Type B pancreatic cell (in vitro differentiated cells): ENCODE measurements at regions not wholly inside any gene's neighbourhood (a gene's known extent, or its start where the extent isn't known, plus 50 kb on each side); places are given as distances from the start of the nearest gene placed in this dataset.

Experiments
- DNase-seq: peaks from one replicate; pipeline ENCODE4 v3.0.0; 2021; ENCODE audit warnings: mixed read lengths; ENCODE audit not compliant: unreplicated experiment; ENCODE audit errors: extremely low spot score
- H3K27ac Mint-ChIP-seq: 2 replicates; pipeline ENCODE4 v1.8.0; 2021; ENCODE audit warnings: mild to moderate bottlenecking, mixed read lengths
- H3K27me3 Mint-ChIP-seq: 2 replicates; pipeline ENCODE4 v1.8.0; 2021; ENCODE audit warnings: mixed read lengths
- H3K36me3 Mint-ChIP-seq: 2 replicates; pipeline ENCODE4 v1.8.0; 2021; ENCODE audit warnings: mixed read lengths
- H3K4me1 Mint-ChIP-seq: one replicate; pipeline ENCODE4 v1.8.0; 2021; ENCODE audit warnings: mixed read lengths; ENCODE audit not compliant: unreplicated experiment
- H3K4me3 Mint-ChIP-seq: 2 replicates; pipeline ENCODE4 v1.8.0; 2021; ENCODE audit warnings: mild to moderate bottlenecking, mixed read lengths
- H3K9me3 Mint-ChIP-seq: 2 replicates; pipeline ENCODE4 v1.8.0; 2021; ENCODE audit warnings: mixed read lengths
- TF ChIP-seq, protein P1 (sequence below): fragments of 200-600 bp; sonication (generic); conservative IDR thresholded peaks from 2 replicates; pipeline ENCODE4 v1.5.0; 2021; ENCODE audit warnings: antibody characterized with exemption, mild to moderate bottlenecking

DNA sequence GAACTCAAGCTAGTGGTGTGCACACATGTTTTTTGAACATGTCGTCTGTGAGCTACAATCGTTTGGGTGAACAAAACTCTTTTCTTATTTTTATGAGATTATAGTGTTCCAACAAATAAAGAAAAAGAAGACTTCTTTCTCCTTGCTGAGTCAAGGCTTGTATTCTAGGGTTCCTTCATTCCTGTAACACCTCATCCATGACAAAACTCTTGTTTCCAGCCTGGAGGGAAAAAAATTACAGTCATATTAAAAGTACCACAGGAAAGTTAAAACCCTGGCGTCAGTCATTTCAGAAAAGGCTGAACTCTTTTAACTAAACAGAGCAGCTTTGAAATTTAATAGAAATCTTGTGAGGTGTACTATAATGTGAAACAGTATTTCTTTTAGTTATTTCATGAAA lies 79.2 kb upstream of the BOD1L1 start:
- TF ChIP-seq, protein P1, sequence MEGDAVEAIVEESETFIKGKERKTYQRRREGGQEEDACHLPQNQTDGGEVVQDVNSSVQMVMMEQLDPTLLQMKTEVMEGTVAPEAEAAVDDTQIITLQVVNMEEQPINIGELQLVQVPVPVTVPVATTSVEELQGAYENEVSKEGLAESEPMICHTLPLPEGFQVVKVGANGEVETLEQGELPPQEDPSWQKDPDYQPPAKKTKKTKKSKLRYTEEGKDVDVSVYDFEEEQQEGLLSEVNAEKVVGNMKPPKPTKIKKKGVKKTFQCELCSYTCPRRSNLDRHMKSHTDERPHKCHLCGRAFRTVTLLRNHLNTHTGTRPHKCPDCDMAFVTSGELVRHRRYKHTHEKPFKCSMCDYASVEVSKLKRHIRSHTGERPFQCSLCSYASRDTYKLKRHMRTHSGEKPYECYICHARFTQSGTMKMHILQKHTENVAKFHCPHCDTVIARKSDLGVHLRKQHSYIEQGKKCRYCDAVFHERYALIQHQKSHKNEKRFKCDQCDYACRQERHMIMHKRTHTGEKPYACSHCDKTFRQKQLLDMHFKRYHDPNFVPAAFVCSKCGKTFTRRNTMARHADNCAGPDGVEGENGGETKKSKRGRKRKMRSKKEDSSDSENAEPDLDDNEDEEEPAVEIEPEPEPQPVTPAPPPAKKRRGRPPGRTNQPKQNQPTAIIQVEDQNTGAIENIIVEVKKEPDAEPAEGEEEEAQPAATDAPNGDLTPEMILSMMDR: no peak
- no peak for DNase-seq
- no peaks in the 10 kb centered on the region for H3K27me3 Mint-ChIP-seq
- no peak overlapping the region for H3K4me3 Mint-ChIP-seq
- no peaks in the 10 kb centered on the region for H3K9me3 Mint-ChIP-seq
- H3K27ac Mint-ChIP-seq: no peak overlapping the region
- H3K36me3 Mint-ChIP-seq: no peaks in the 10 kb centered on the region
- H3K4me1 Mint-ChIP-seq: peaks cover 12% of the 10 kb centered on the region

DNA sequence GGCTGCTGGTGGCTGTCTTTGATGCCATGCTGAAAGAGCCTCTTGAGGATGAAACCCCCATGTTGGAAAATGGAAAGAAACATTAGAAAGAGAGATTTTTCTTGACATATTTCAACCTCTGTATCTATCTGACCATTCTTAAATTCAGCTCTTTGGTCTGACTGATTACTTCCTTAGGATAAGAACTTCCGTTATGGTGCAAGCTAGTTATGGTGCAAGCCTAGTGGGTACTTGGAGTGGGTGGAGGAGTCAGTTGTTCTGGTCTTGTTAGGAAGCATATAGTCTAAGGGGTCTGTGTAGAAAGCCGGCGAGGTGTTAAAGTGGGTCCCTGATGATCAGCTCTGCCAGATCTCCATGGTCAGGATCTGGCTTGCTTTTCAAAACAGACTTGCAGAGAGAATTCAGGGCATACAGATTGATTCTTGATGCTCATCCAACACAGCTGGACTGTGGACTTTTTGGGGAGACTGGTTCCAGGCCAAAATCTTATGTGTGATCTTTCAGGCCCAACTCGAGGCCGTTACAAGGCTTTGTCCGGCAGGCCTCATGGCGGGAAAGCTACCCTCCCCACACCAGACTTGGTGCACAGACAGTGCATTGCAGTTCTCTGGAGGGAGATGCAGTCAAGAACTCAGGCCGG lies 82.8 kb upstream of the BOD1L1 start:
- peaks cover 12% of the 10 kb centered on the region for H3K4me1 Mint-ChIP-seq
- no peaks in the 10 kb centered on the region for H3K9me3 Mint-ChIP-seq
- H3K36me3 Mint-ChIP-seq: no peaks in the 10 kb centered on the region
- DNase-seq: no peak
- no peak overlapping the region for H3K27ac Mint-ChIP-seq
- peaks cover 7% of the 10 kb centered on the region for H3K27me3 Mint-ChIP-seq
- no peak overlapping the region for H3K4me3 Mint-ChIP-seq
- TF ChIP-seq, protein P1: no peak

DNA sequence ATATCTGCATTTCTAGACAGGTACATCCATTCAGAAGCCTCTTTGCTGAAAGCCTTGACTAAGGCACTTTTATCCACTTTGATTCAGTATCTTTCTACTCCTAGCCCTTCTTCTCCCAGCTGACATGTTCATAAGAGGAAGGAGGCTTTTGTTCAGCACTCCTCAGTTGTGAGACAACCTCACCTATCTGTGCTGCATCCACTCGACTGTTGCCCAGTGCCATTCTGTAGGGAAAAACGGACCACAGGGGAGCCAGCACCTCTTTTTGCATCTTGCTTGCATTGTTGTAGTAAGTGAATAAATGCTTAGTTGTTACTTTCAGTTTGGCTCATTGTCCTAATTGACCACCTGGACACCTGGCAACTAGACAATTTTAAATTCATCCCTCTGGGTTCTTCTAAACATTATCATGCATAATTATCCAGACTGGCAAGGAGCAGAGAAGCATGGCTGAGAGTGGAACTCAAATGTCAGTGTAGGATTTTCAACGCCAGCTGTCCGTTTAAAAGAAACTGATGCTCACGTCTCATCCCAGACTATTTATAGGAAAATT lies 83.8 kb upstream of the BOD1L1 start:
- H3K4me1 Mint-ChIP-seq: peaks cover 3% of the 10 kb centered on the region
- H3K9me3 Mint-ChIP-seq: no peaks in the 10 kb centered on the region
- DNase-seq: no peak
- H3K4me3 Mint-ChIP-seq: no peak overlapping the region
- no peaks in the 10 kb centered on the region for H3K36me3 Mint-ChIP-seq
- H3K27ac Mint-ChIP-seq: no peak overlapping the region
- TF ChIP-seq, protein P1: no peak
- peaks cover 9% of the 10 kb centered on the region for H3K27me3 Mint-ChIP-seq

DNA sequence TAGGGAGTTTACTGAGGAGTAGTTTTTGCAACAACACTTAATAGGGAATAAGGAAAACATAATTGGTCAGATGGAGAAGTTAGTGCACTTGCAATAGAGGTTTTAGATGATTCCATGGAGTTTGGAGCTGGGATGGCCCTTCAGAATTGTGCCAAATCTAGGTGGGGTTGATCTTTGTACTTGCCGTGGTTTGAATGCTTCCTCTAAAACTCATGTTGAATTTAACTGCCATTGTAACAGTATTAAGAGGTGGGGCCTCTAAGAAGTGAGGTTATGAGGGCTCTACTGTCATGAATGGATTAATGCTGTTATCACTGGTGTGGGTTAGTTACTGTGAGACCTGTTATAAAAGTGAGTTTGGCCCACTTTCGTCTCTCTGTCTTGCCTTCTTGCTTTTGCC lies 94.4 kb upstream of the BOD1L1 start:
- Mint-ChIP-seq H3K4me1 (no peaks in the 10 kb centered on the region), H3K27ac (no peak overlapping the region), H3K4me3 (no peak overlapping the region)

DNA sequence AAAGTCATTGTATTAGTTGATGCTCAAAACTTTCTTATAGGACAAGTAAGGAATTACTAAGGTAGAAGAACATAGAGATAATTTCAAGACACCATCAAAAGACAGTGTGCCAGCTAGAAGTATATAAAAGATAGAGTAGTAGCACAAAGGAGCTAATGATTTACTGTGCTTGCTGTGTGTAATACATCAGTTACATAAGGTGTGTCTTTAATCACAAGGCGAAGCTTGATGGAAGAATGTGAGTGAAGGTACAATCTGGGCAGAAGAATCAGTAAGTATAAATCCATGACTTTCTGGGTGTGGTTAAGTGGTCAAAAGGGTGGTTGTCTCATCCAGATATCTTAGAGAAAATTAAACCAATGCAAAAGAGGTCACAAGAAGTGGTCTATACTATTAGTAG lies 95.1 kb upstream of the BOD1L1 start:
- no peak overlapping the region for H3K27ac Mint-ChIP-seq
- no peak for DNase-seq

More for the DNA sequence above, 94.4 kb upstream of the BOD1L1 start:
- H3K36me3 Mint-ChIP-seq: no peaks in the 10 kb centered on the region
- no peaks in the 10 kb centered on the region for H3K27me3 Mint-ChIP-seq
- no peak for DNase-seq
- TF ChIP-seq, protein P1: no peak
- H3K9me3 Mint-ChIP-seq: no peaks in the 10 kb centered on the region

More for the DNA sequence above, 95.1 kb upstream of the BOD1L1 start:
- H3K4me3 Mint-ChIP-seq: no peak overlapping the region
- H3K9me3 Mint-ChIP-seq: no peaks in the 10 kb centered on the region
- no peaks in the 10 kb centered on the region for H3K27me3 Mint-ChIP-seq
- H3K4me1 Mint-ChIP-seq: no peaks in the 10 kb centered on the region
- no peaks in the 10 kb centered on the region for H3K36me3 Mint-ChIP-seq
- TF ChIP-seq, protein P1: no peak
